ENCODE measurements at regions not wholly inside any gene's neighbourhood (a gene's known extent, or its start where the extent isn't known, plus 50 kb on each side); places are given as distances from the start of the nearest gene placed in this dataset.

DNA sequence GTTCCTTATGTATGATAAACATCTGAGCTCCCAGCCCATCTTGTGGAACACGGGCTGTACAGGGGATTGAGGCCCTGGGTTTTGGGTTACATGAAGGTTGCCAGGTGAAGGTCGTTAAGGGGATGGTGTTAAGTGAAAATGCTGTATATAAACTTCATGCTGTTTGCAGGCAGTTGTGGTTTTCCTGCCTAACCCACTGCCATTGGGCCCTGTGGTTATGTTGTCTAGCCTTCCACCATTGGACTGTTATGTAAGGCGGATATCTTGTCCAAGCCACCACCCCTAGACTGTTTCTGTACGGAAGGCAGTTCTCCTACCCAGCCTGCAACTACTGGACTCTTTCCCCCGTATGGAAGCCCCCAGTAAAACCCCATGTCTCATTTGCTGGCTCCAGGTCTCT lies 246.1 kb downstream of the KIF4B start:
- Histone ChIP-seq H3K4me1 (ENCODE audit: control insufficient read depth, insufficient read depth, low read length, poor library complexity, severe bottlenecking) (peaks cover under 1% of the 10 kb centered on the region), H3K36me3 (ENCODE audit: control insufficient read depth, insufficient read depth, low read length) (no peaks in the 10 kb centered on the region), H3K9me3 (ENCODE audit: control insufficient read depth, low read length) (no peaks in the 10 kb centered on the region), H3K27ac (ENCODE audit: low read depth, low read length, severe bottlenecking) (no peak overlapping the region), H3K4me3 (ENCODE audit: extremely low read depth, insufficient read depth, low read length, poor library complexity, severe bottlenecking) (no peak overlapping the region)
- WGBS, 2 experiments (ENCODE audit: insufficient coverage in 2 of 2): 91 to 94% methylated on average over 3 to 5 of the region's 5 CpGs

DNA sequence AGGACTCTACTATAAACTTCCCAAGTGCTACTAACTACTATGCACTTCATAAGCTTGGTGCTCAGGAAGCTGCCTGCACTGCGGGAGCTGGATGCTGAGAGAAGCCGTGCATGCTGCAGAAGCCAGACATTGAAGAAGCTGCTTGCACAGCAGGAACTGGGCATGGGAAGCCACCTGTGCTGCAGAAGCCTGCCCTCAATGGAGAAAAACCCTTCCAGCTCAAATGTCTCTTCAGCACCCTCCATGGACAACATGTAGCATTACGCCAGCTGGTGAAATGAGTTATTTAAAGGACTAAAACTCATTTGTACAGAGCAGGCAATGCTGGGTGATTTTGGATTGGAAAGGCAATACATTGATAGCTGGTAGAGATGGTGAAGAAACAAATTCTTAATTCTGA lies 247.2 kb downstream of the KIF4B start:
- 34 to 45% methylated on average over 2 to 3 of the region's 3 CpGs for WGBS, 2 experiments (ENCODE audit: insufficient coverage in 2 of 2)
- no peaks in the 10 kb centered on the region for H3K36me3 ChIP-seq (ENCODE audit: control insufficient read depth, insufficient read depth, low read length)
- H3K9me3 ChIP-seq (ENCODE audit: control insufficient read depth, low read length): no peaks in the 10 kb centered on the region
- H3K4me1 ChIP-seq (ENCODE audit: control insufficient read depth, insufficient read depth, low read length, poor library complexity, severe bottlenecking): peaks cover 2% of the 10 kb centered on the region
- no peak overlapping the region for H3K4me3 ChIP-seq (ENCODE audit: extremely low read depth, insufficient read depth, low read length, poor library complexity, severe bottlenecking)
- no peak overlapping the region for H3K27ac ChIP-seq (ENCODE audit: low read depth, low read length, severe bottlenecking)

DNA sequence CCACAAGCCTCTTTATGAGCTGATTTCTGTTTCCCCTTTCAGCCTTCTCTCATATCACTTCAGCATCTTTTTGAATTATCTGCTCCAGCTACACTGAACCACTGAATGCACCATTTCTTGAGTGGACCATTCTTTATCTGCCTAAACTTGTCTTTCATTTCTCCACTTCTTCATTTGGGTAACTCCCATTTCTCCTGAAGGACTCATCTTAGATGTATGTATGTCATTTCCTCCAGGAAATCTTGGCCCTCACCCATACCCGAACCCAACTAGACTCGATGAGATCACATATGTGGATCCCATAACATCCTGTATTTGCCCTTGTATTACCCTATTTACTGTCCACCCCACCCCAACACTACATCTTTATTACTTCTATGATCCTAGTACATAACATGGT lies 249.8 kb downstream of the KIF4B start:
- Histone ChIP-seq H3K4me1 (ENCODE audit: control insufficient read depth, insufficient read depth, low read length, poor library complexity, severe bottlenecking) (peaks cover 2% of the 10 kb centered on the region), H3K36me3 (ENCODE audit: control insufficient read depth, insufficient read depth, low read length) (no peaks in the 10 kb centered on the region), H3K27ac (ENCODE audit: low read depth, low read length, severe bottlenecking) (no peak overlapping the region), H3K4me3 (ENCODE audit: extremely low read depth, insufficient read depth, low read length, poor library complexity, severe bottlenecking) (no peak overlapping the region), H3K9me3 (ENCODE audit: control insufficient read depth, low read length) (no peaks in the 10 kb centered on the region)
- 100% methylated on average over 2 of the region's 2 CpGs; no CpG with 5 or more reads in 1 of the 2 experiments for WGBS, 2 experiments (ENCODE audit: insufficient coverage in 2 of 2)

DNA sequence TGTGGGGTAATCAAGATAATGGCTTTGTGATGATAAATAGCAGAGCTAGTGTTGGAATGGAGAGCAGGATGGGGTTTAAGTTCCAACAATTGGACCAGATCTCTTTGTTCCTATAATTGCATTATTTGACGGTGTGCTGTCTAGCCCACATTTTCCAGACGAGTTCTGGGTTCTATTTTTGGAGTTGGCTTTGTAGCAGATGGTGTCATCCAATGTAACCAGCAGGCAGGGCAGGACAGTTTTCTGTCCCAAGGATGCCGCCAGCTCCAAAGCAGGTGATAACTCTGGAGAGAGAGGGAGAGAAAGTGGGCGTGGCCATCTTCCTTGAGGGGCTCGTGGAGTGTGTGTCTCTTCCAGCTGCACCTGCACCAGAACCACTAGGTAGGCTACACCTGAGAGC lies 251.3 kb downstream of the KIF4B start:
- H3K27ac ChIP-seq (ENCODE audit: low read depth, low read length, severe bottlenecking): no peak overlapping the region
- peaks cover 6% of the 10 kb centered on the region for H3K4me1 ChIP-seq (ENCODE audit: control insufficient read depth, insufficient read depth, low read length, poor library complexity, severe bottlenecking)
- H3K4me3 ChIP-seq (ENCODE audit: extremely low read depth, insufficient read depth, low read length, poor library complexity, severe bottlenecking): no peak overlapping the region
- 90 to 100% methylated on average over 3 of the region's 5 CpGs for WGBS, 2 experiments (ENCODE audit: insufficient coverage in 2 of 2)
- H3K36me3 ChIP-seq (ENCODE audit: control insufficient read depth, insufficient read depth, low read length): no peaks in the 10 kb centered on the region
- no peaks in the 10 kb centered on the region for H3K9me3 ChIP-seq (ENCODE audit: control insufficient read depth, low read length)

DNA sequence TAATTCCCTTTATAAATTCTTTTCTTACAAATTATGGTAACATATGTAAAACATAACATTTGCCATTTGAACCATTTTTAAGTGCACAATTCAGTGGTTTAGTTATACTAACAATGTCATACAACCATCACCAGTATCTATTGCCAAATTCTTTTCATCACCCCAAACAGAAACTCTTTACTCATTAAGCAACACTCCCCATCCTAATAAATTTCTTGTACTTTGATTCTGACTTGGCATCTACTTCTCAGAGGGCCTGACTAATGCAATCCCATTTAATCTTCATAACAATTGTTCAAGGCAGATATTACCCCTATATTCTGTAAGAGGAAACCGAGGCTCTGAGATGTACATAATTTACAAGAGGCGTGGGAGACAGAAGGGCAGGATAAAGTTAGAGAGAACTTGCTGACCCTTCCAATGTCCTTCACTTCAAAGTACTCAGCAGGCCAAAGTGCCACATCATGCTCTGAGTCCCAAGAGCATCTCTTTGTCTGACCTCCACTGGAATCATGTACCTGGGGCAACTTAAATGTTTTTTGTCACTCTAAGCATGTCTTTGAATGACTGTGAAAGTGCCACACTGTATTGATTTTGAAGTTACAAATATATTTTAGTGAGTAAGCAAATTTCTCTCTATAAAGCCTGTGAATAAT lies 255.3 kb downstream of the KIF4B start:
- Histone ChIP-seq H3K9me3 (ENCODE audit: control insufficient read depth, low read length) (no peaks in the 10 kb centered on the region), H3K4me3 (ENCODE audit: extremely low read depth, insufficient read depth, low read length, poor library complexity, severe bottlenecking) (no peak overlapping the region), H3K27ac (ENCODE audit: low read depth, low read length, severe bottlenecking) (no peak overlapping the region), H3K36me3 (ENCODE audit: control insufficient read depth, insufficient read depth, low read length) (no peaks in the 10 kb centered on the region), H3K4me1 (ENCODE audit: control insufficient read depth, insufficient read depth, low read length, poor library complexity, severe bottlenecking) (peaks cover 24% of the 10 kb centered on the region)
- WGBS, 2 experiments (ENCODE audit: insufficient coverage in 2 of 2): 83 to 100% methylated on average over 1 to 2 of the region's 2 CpGs

DNA sequence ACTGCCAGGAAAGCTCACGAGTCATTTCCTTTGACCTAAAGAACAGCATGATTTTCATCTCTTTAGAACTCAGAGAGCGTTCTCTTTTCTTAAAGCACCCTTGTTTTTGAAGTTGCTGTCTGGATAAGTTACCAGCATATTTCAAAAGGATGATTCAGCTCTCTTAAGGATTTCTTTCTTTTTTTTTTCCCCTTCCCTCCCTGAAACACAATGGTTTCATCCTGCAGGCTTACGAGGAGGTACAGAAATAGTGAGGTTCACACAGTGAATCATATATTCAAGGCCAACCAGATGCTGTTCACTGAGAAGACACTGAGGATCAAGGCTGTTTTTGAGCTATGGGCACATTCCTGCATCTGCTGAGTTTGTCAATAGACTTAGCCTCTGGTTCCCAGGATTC lies 257.2 kb downstream of the KIF4B start:
- Histone ChIP-seq H3K27ac (ENCODE audit: low read depth, low read length, severe bottlenecking) (peak overlapping the region; percentile 76), H3K4me3 (ENCODE audit: extremely low read depth, insufficient read depth, low read length, poor library complexity, severe bottlenecking) (no peak overlapping the region), H3K9me3 (ENCODE audit: control insufficient read depth, low read length) (no peaks in the 10 kb centered on the region), H3K4me1 (ENCODE audit: control insufficient read depth, insufficient read depth, low read length, poor library complexity, severe bottlenecking) (peaks cover 25% of the 10 kb centered on the region), H3K36me3 (ENCODE audit: control insufficient read depth, insufficient read depth, low read length) (no peaks in the 10 kb centered on the region)
- WGBS, 2 experiments (ENCODE audit: insufficient coverage in 2 of 2): 61% methylated on average over 3 of the region's 3 CpGs; no CpG with 5 or more reads in 1 of the 2 experiments

DNA sequence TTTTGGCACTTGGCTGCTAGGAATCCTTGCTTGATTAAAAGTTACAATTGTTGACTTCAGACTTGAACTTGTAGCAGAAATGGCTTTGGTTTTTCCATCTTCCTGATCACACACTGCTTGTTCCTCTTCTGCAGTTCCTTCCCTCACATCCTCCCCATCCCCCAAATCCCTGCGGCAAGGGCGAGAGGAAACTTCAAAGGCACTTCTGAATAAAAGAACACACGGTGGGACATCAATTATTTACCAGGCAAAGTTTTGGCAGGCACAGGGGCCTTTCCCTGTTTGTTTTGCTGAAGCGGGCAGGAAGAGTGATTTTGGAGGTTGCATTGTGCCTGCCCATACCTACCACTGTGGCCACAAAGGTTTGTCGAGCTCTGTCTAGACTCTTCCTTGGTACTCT lies 260.9 kb downstream of the KIF4B start:
- peaks cover 24% of the 10 kb centered on the region for H3K4me1 ChIP-seq (ENCODE audit: control insufficient read depth, insufficient read depth, low read length, poor library complexity, severe bottlenecking)
- no peaks in the 10 kb centered on the region for H3K36me3 ChIP-seq (ENCODE audit: control insufficient read depth, insufficient read depth, low read length)
- H3K27ac ChIP-seq (ENCODE audit: low read depth, low read length, severe bottlenecking): no peak overlapping the region
- no peaks in the 10 kb centered on the region for H3K9me3 ChIP-seq (ENCODE audit: control insufficient read depth, low read length)
- H3K4me3 ChIP-seq (ENCODE audit: extremely low read depth, insufficient read depth, low read length, poor library complexity, severe bottlenecking): no peak overlapping the region
- 47 to 78% methylated on average over 1 to 3 of the region's 5 CpGs for WGBS, 2 experiments (ENCODE audit: insufficient coverage in 2 of 2)

DNA sequence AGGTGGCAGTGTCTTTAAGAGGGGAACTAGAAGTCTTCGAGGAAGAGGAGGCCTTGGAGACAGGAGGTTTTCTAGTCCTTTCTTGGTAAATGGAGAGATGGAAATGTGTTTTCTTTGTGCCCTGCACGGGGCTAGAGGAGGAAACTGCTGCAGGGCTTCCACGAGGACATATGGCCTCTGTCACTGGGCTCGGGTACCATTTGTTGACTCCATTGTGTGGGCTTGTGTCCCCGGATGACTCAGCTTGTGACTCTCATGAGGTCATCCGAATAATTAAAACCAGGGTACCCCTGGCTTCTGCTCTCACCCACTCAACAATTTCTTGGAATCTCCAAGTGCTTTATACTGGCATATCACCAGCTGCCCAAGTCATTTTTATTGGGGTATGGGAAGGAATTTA lies 261.7 kb downstream of the KIF4B start:
- no peaks in the 10 kb centered on the region for H3K36me3 ChIP-seq (ENCODE audit: control insufficient read depth, insufficient read depth, low read length)
- no peak overlapping the region for H3K27ac ChIP-seq (ENCODE audit: low read depth, low read length, severe bottlenecking)
- 78 to 79% methylated on average over 5 to 6 of the region's 6 CpGs for WGBS, 2 experiments (ENCODE audit: insufficient coverage in 2 of 2)
- H3K9me3 ChIP-seq (ENCODE audit: control insufficient read depth, low read length): no peaks in the 10 kb centered on the region
- H3K4me3 ChIP-seq (ENCODE audit: extremely low read depth, insufficient read depth, low read length, poor library complexity, severe bottlenecking): no peak overlapping the region
- peaks cover 18% of the 10 kb centered on the region for H3K4me1 ChIP-seq (ENCODE audit: control insufficient read depth, insufficient read depth, low read length, poor library complexity, severe bottlenecking)

DNA sequence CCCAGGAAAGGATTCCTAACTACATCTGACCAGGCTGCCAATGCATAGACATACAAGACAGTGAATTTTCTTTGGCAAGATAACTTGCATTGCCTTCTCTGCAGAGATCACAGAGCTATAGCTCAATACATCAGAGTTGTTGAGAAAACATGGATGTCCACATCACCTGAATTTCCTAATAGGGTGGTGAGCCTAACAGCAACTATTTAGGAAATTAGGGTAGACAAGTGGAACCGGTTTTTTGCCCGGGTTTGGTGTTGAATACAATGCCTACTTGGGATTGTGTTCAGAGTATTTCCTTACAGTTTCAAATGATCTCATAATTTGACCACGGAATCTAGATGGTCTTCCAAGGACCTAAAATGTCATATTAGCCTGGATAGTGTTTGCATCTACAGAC lies 262.7 kb downstream of the KIF4B start:
- 90 to 100% methylated on average over 2 of the region's 3 CpGs for WGBS, 2 experiments (ENCODE audit: insufficient coverage in 2 of 2)
- peaks cover 13% of the 10 kb centered on the region for H3K4me1 ChIP-seq (ENCODE audit: control insufficient read depth, insufficient read depth, low read length, poor library complexity, severe bottlenecking)
- H3K4me3 ChIP-seq (ENCODE audit: extremely low read depth, insufficient read depth, low read length, poor library complexity, severe bottlenecking): no peak overlapping the region
- no peaks in the 10 kb centered on the region for H3K9me3 ChIP-seq (ENCODE audit: control insufficient read depth, low read length)
- no peak overlapping the region for H3K27ac ChIP-seq (ENCODE audit: low read depth, low read length, severe bottlenecking)
- no peaks in the 10 kb centered on the region for H3K36me3 ChIP-seq (ENCODE audit: control insufficient read depth, insufficient read depth, low read length)

DNA sequence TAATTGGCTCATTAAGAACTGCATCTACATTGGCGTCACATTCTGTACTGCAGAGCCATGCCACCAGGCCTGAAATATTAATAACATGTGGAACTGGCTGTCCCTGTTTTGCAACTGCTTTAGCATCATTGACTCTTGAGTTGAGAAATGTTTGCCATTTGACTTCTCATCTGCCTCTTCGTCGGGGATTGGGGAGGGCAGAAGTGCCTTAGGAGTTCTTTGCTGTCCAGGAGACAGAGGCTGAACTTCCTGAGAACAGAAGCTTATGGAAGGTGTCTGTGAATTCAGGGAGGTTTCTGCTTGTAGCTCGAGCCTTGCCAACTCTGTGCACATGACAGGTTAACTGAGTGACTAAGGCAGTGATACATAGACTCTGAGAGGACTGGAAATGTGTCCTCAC lies 265.0 kb downstream of the KIF4B start:
- WGBS, 2 experiments (ENCODE audit: insufficient coverage in 2 of 2): 82 to 92% methylated on average over 2 of the region's 4 CpGs
- H3K4me3 ChIP-seq (ENCODE audit: extremely low read depth, insufficient read depth, low read length, poor library complexity, severe bottlenecking): no peak overlapping the region
- H3K36me3 ChIP-seq (ENCODE audit: control insufficient read depth, insufficient read depth, low read length): no peaks in the 10 kb centered on the region
- H3K9me3 ChIP-seq (ENCODE audit: control insufficient read depth, low read length): no peaks in the 10 kb centered on the region
- H3K4me1 ChIP-seq (ENCODE audit: control insufficient read depth, insufficient read depth, low read length, poor library complexity, severe bottlenecking): peaks cover 3% of the 10 kb centered on the region
- H3K27ac ChIP-seq (ENCODE audit: low read depth, low read length, severe bottlenecking): no peak overlapping the region

DNA sequence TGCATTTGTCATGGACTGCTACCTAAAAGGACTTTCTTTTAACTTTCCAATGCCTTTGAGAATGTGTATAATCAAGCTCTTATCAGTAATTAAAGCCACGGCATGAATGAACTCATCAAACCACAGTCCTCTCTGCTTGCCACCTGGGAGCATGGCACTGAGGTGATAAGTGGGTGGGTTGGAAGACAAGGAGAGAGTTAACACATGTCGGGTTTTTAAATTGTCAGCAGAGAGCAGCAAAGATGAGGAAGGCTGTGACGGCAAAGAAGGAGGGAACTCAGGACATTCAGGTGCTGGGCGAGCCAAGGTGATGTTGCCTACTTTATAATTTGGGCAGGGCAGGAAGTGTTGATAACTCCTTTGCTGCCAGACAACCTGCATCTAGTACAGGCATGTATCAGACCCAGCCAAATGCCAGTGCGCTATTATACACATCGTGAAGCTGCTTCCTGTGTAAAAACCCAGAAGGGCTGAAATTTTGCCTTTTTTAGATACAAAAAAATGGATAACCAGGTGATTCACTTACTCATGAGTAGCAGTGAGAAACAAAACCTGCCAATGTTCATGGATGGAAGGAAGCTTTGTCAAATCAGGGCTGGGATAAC lies 269.1 kb downstream of the KIF4B start:
- Histone ChIP-seq H3K9me3 (ENCODE audit: control insufficient read depth, low read length) (no peaks in the 10 kb centered on the region), H3K27ac (ENCODE audit: low read depth, low read length, severe bottlenecking) (no peak overlapping the region), H3K4me1 (ENCODE audit: control insufficient read depth, insufficient read depth, low read length, poor library complexity, severe bottlenecking) (no peaks in the 10 kb centered on the region), H3K4me3 (ENCODE audit: extremely low read depth, insufficient read depth, low read length, poor library complexity, severe bottlenecking) (no peak overlapping the region), H3K36me3 (ENCODE audit: control insufficient read depth, insufficient read depth, low read length) (no peaks in the 10 kb centered on the region)
- 77 to 84% methylated on average over 3 to 5 of the region's 6 CpGs for WGBS, 2 experiments (ENCODE audit: insufficient coverage in 2 of 2)
